LHCN-M2 (cell line): ENCODE measurements at regions not wholly inside any gene's neighbourhood (a gene's known extent, or its start where the extent isn't known, plus 50 kb on each side); places are given as distances from the start of the nearest gene placed in this dataset.
"Not testable (repeated sequence)": the region's sequence is repeated elsewhere in the genome, so short reads cannot be mapped to it uniquely, and the experiment has no call there.

Experiments
- DNase-seq: peaks from one replicate; pipeline ENCODE4 v3.0.0-alpha.2; 2012; ENCODE audit warnings: low read depth

- no peak for DNase-seq
These were observed 370.6 kb upstream of the UBE2E3 start for GRCh38 chr2:180609626-180610340.

- DNase-seq = no peak
These were observed 372.8 kb upstream of the UBE2E3 start for GRCh38 chr2:180607514-180608049.

DNA sequence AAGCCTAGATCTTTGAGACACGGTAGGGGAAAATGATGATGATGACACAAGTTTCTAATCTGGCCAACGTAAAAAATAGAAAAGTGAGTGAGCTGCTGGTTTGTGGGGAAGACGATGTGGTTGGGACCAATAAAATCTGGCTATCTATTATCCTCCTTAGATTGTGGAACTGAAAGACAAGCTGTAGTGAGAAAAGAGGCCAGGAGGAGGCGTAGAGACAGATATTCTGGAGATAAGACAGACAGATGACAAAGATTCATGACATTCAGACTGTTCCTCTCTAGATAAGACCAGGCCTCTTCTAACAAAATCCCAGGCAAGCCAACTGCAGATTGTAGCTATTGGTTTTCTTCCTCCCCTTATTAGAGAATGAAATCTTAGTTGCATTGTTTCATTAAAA, 376.3 kb upstream of the UBE2E3 start:
- DNase-seq = peak; percentile 48

DNA sequence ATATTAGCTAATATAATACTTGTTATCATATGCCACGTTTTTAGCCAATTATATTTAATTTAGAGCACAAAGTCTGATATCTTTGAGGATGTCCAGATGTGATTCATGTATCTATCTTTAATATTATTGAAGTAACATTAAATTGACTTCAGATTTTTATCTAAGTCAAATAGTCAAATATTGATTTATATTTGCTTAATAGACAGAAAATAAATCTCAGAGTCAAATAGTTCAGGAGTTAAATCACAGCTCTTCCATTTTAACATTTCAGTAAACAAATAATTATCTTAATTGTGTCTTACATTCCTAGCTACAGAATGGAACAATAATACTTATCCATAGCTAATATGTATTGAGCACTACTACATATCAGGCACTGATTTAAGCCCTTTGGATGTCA, 379.4 kb upstream of the UBE2E3 start:
- DNase-seq = no peak

DNA sequence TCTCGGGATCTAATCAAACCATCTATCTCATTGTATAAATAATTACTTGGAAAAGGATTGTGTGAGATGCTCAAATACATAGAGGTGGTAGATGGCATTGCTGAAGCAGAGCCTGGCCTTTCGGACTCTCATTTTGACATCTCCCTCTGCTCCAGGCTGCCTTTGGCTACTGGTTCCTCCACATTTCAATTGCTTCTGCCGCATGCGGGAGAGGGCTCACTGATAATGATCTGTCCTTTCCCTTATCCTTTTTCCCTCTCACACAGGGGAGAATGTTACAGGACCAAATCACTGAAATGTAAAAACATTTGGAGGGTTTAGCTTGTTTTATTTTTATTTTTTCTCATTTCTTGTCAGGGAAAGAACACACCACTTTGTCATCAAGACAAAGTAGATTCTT, 380.6 kb upstream of the UBE2E3 start:
- DNase-seq = no peak

DNA sequence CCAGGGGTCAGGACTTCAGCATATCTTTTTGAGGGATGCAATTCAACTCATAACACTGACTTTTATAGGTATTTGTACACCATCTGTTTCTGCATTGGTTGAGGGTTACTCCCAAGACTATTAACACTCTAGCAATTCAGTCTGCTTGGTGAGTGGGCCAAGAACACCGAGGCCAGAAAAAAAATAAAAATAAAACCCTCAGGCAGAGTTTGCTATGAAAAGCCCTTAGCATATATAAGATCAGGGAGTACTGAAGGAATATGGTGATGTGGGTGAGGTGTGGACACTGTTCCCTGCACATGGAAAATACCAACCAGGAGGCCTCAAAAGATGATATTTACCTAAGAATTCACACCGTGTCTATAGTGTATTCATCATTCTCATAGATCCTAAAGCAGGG, 383.2 kb upstream of the UBE2E3 start:
- DNase-seq = no peak

- DNase-seq = no peak
These were observed 384.0 kb upstream of the UBE2E3 start for GRCh38 chr2:180596453-180596852.

DNA sequence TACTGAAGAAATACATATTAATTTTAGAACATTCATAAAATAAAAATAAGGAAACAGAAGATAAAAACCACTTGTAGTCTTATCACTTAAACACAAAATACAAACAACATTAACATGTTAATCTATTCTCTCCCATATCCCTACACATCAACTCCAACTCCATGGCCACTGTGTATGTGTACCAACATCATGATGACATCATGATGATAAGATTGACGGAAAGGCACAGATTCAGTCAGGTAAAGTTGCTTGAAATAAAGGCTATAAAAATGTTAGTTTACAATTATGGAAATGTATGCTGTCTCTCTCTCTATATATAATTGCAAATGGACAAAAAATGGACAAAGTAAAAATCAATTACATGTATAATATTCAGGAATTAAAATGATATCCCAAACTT, 388.5 kb upstream of the UBE2E3 start:
- DNase-seq = no peak

- DNase-seq = not testable (repeated sequence)
These were observed 389.2 kb upstream of the UBE2E3 start for GRCh38 chr2:180591093-180591781.

GRCh38 chr2:180583441-180584140, 396.8 kb upstream of the UBE2E3 start:
- peak; percentile 7 for DNase-seq

DNA sequence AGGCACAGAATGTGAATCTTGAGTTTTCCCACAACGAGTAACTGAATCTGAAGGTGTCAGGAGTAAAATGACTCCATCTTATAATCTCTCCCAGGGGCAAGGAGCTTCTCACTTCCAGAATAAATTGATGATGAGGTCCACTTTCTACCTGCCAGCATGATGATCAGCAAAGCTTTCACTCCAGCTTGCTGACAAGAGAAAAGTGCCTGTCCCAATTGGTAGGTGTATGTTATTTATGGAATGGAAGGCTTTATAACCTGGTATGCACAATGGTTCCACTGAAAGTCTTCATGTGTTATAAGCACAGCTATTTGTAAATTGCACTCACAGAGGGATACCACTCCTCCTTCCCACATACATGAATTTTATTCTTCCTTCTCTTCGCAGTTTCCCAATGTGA, 401.0 kb upstream of the UBE2E3 start:
- no peak for DNase-seq

DNA sequence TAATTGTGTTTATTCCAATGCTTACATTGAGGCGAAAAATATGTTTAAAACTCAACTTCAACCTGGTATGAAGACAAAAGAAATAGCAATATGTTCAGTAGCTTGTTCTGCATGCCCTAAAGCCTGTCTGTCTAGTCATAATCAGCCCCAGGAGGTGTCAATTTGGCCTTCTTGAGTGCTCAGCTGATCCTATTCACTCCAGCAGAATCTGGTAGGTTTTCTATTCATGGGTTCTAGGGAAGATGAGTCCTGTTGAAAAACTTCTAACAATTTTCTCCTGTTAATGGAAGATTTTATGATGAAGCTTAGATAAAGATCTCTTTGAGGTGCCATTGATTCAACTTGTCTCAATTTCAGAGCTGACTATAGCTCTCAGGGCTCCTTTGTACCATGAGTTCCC, 402.0 kb upstream of the UBE2E3 start:
- no peak for DNase-seq

- no peak for DNase-seq
These were observed 402.8 kb upstream of the UBE2E3 start for GRCh38 chr2:180577567-180577966.

DNA sequence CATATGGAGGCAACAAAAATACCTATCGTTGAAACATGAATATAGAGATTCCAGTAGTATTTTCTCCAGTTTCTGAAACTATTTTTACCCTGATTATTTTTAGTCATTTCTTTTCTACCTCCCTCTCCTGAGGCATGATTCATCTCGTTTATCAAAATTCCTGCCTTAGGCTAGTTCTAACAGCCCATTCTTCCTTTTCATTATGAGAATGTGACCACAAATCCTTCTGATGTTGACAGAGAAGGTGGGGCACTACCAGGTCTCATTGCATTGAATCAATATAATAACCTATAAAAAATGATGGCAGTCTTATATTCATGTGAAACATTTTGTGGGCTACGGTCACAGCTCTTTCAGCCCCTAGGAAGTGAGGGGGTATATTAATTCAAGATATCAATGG, 406.5 kb upstream of the UBE2E3 start:
- DNase-seq = peak; percentile 55

DNA sequence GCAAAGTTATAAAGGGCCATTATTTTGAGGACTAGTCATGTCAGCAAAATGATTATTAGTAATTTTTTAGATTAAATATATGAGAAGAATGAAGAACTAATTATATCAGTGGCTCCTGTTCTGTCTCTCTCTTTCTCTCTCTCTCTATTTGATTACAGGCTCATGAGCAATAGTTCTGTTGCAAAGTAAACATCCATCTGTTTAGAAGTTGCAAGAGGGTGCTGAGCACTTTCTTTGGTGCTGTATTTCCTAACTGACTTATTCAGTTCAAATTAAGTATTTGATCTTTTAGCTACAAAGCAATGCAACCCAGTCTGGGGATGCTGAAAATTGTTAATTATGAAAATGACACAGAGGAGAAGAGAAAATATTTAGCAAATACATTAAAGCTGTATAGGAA, 408.1 kb upstream of the UBE2E3 start:
- peak; percentile 35 for DNase-seq

DNA sequence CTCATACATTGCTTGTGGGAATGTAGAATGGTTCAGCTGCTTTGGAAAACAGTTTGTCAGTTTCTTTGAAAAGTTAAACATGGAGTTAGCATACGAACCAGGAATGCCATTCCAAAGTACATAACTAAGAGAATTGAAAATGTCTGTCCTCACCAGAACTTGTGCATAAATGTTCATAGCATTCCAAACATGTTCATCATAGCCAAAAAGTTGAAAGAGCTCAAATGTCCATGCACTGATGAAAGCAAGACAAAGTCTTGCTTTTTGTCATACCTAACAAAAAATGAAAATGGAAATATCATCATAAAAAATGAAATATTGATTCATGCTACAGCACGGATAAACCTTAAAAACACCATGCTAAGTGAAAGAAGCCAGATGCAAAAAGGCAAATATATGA, 408.8 kb upstream of the UBE2E3 start:
- peak; percentile 66 for DNase-seq

GRCh38 chr2:180570864-180571263, 409.5 kb upstream of the UBE2E3 start:
- no peak for DNase-seq

- DNase-seq = no peak
These were observed 416.4 kb upstream of the UBE2E3 start for GRCh38 chr2:180564051-180564450.

DNA sequence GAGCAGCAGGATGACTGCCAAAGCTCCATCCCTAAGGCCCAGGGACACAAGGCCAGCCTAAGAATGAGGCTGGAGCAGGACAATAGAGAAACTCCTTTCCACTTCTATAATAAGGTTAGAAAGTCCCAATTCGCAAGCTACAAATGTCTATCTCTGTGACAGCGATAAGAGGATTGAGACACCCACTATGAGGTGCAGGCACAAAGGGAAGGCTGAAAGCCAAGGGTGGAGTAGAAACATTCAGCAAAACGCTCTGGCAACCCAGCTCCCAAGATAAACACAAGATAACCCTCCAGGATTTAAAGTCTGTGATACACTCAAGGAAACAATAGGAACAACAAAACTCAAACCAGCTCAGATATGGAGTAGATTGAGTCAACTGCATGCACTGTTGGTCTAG, 418.0 kb upstream of the UBE2E3 start:
- DNase-seq = no peak

GRCh38 chr2:180559771-180560170, 420.6 kb upstream of the UBE2E3 start:
- peak; percentile 30 for DNase-seq

GRCh38 chr2:180559038-180559437, 421.4 kb upstream of the UBE2E3 start:
- no peak for DNase-seq

DNA sequence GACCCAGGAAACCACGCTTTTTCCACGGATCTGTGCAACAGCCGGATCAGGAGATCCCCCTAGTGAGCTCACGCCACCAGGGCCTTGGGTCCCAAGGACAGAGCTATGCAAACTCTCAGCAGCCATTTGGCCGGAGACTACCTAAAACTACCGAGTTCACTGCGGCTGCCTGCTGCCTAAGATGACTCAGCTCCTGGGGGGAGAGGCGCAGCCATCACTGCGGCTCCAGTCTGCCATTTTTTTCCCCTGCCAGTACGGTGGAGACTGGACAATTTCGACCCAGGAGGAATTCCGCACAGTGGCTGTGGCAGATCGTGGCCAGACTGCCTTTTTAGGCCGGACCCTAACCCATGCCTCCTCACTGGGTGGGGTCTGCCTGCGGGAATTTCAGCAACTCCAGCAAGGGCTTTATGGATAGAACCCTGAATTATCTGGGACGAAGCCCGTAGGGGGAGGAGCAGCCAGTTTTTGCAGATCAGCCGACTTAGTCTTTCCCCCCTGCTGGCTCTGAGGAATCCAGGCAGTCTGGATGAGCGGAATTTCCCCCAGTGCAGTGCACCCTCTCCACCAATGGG, 424.9 kb upstream of the UBE2E3 start:
- no peak for DNase-seq
